Occipital lobe (tissue), 1 donor: ENCODE measurements at regions not wholly inside any gene's neighbourhood (a gene's known extent, or its start where the extent isn't known, plus 50 kb on each side); places are given as distances from the start of the nearest gene placed in this dataset.
A peak's percentile ranks its signal among the peaks of the same experiment; 100 is the strongest.

Experiments used
- DNase-seq: peaks from one replicate; lab custom pipeline; 2025; lab: John Stamatoyannopoulos, UW

GRCh38 chr16:5619304-5619703 lies 521.7 kb upstream of the EEF2KMT start:
- no peak for DNase-seq

- DNase-seq: no peak
These were observed 519.2 kb upstream of the EEF2KMT start for GRCh38 chr16:5616841-5617240.

- DNase-seq: peak; percentile 63
These were observed 518.5 kb upstream of the EEF2KMT start for GRCh38 chr16:5615868-5616642.

GRCh38 chr16:5607169-5607568 lies 509.6 kb upstream of the EEF2KMT start:
- no peak for DNase-seq

GRCh38 chr16:5605404-5605803 lies 507.8 kb upstream of the EEF2KMT start:
- no peak for DNase-seq

GRCh38 chr16:5604770-5605169 lies 507.2 kb upstream of the EEF2KMT start:
- DNase-seq: peak; percentile 55

GRCh38 chr16:5603836-5604235 lies 506.2 kb upstream of the EEF2KMT start:
- DNase-seq: no peak

GRCh38 chr16:5601957-5602356 lies 504.4 kb upstream of the EEF2KMT start:
- DNase-seq: no peak

GRCh38 chr16:5598793-5599192 lies 501.2 kb upstream of the EEF2KMT start:
- DNase-seq: no peak

GRCh38 chr16:5595849-5596248 lies 498.3 kb upstream of the EEF2KMT start:
- DNase-seq: no peak

GRCh38 chr16:5590416-5590815 lies 492.8 kb upstream of the EEF2KMT start:
- no peak for DNase-seq

- no peak for DNase-seq
These were observed 492.3 kb upstream of the EEF2KMT start for GRCh38 chr16:5589812-5590373.

GRCh38 chr16:5584109-5584508 lies 486.5 kb upstream of the EEF2KMT start:
- no peak for DNase-seq

- no peak for DNase-seq
These were observed 484.9 kb upstream of the EEF2KMT start for GRCh38 chr16:5582529-5582928.

- no peak for DNase-seq
These were observed 484.3 kb upstream of the EEF2KMT start for GRCh38 chr16:5581908-5582307.

GRCh38 chr16:5581428-5581827 lies 483.8 kb upstream of the EEF2KMT start:
- no peak for DNase-seq

GRCh38 chr16:5580772-5581171 lies 483.2 kb upstream of the EEF2KMT start:
- no peak for DNase-seq

- no peak for DNase-seq
These were observed 482.7 kb upstream of the EEF2KMT start for GRCh38 chr16:5580296-5580695.

GRCh38 chr16:5578980-5579379 lies 481.4 kb upstream of the EEF2KMT start:
- DNase-seq: no peak

- no peak for DNase-seq
These were observed 479.9 kb upstream of the EEF2KMT start for GRCh38 chr16:5577463-5577862.

- no peak for DNase-seq
These were observed 478.2 kb upstream of the EEF2KMT start for GRCh38 chr16:5575646-5576245.

- no peak for DNase-seq
These were observed 477.5 kb upstream of the EEF2KMT start for GRCh38 chr16:5575121-5575520.

- DNase-seq: no peak
These were observed 474.5 kb upstream of the EEF2KMT start for GRCh38 chr16:5572056-5572455.
